Caco-2 (cell line): ENCODE measurements at regions not wholly inside any gene's neighbourhood (a gene's known extent, or its start where the extent isn't known, plus 50 kb on each side); places are given as distances from the start of the nearest gene placed in this dataset.
"Not testable (repeated sequence)": the region's sequence is repeated elsewhere in the genome, so short reads cannot be mapped to it uniquely, and the experiment has no call there.

Experiments used
- BruUV-seq: library from RNA; stranded (reverse); fragments of 400-500 nt; replicated peaks from 2 replicates; lab custom pipeline; 2021; lab: Mats Ljungman, UMichigan
- CTCF ChIA-PET: fragments of 300-600 bp; sonication (Branson Sonifier 250); formaldehyde crosslinking; loops from one replicate; lab custom pipeline; 2022; ENCODE audit warnings: antibody characterized with exemption; lab: Charles Lee
- POLR2A ChIA-PET: fragments of 300-600 bp; sonication (Branson Sonifier 250); formaldehyde crosslinking; loops from one replicate; lab custom pipeline; 2022; ENCODE audit warnings: antibody characterized with exemption; lab: Charles Lee
- DNase-seq, 2 experiments: peaks; one replicate each; pipeline versions ENCODE4 v3.0.0 to v3.0.0-alpha.2; 2020 to 2022
- H3K27me3 ChIP-seq: replicated peaks from 2 replicates; pipeline ENCODE4 v1.6.0; 2011; ENCODE audit warnings: low read length; ENCODE audit not compliant: control insufficient read depth, insufficient read depth
- H3K36me3 ChIP-seq: 2 replicates; pipeline ENCODE4 v1.5.1; 2011; ENCODE audit warnings: low read length; ENCODE audit not compliant: control insufficient read depth, insufficient read depth
- H3K4me1 ChIP-seq: fragments of 250-450 bp; sonication (Bioruptor Pico); 2 replicates; pipeline ENCODE4 v1.5.1; 2020; ENCODE audit warnings: mild to moderate bottlenecking
- H3K4me3 ChIP-seq: 2 replicates; pipeline ENCODE4 v1.5.1; 2011; ENCODE audit warnings: low read depth, mild to moderate bottlenecking, control low read depth, low read length
- H3K9me3 ChIP-seq: fragments of 250-450 bp; sonication (Bioruptor Pico); 2 replicates; pipeline ENCODE4 v1.5.1; 2020; ENCODE audit warnings: mild to moderate bottlenecking, moderate library complexity
- H3K27ac Mint-ChIP-seq: one replicate; pipeline ENCODE4 v1.8.0; 2022; ENCODE audit warnings: mixed read lengths; ENCODE audit not compliant: unreplicated experiment
- H3K27me3 Mint-ChIP-seq: one replicate; pipeline ENCODE4 v1.8.0; 2022; ENCODE audit warnings: mixed read lengths; ENCODE audit not compliant: insufficient read depth, unreplicated experiment
- H3K36me3 Mint-ChIP-seq: one replicate; pipeline ENCODE4 v1.8.0; 2022; ENCODE audit warnings: mild to moderate bottlenecking, mixed read lengths; ENCODE audit not compliant: insufficient read depth, unreplicated experiment
- H3K4me1 Mint-ChIP-seq: one replicate; pipeline ENCODE4 v1.8.0; 2022; ENCODE audit warnings: low read depth, mixed read lengths; ENCODE audit not compliant: unreplicated experiment
- H3K4me3 Mint-ChIP-seq: one replicate; pipeline ENCODE4 v1.8.0; 2022; ENCODE audit warnings: mild to moderate bottlenecking, moderate library complexity, mixed read lengths; ENCODE audit not compliant: unreplicated experiment
- H3K9me3 Mint-ChIP-seq: one replicate; pipeline ENCODE4 v1.8.0; 2022; ENCODE audit warnings: mixed read lengths; ENCODE audit not compliant: unreplicated experiment
- CTCF ChIP-seq, 2 experiments: fragments of 200-600 bp in 1 of 2; IDR thresholded peaks; 1 replicate in 1 of 2; 2 replicates in 1 of 2; pipeline versions ENCODE4 v1.5.1 to v1.8.0; 2011 to 2022; ENCODE audit warnings: antibody characterized with exemption in 1 of 2, control low read depth in 1 of 2, inconsistent platforms in 1 of 2, low read depth in 1 of 2, low read length in 1 of 2, mild to moderate bottlenecking in 1 of 2, moderate library complexity in 1 of 2; ENCODE audit not compliant: insufficient read depth in 1 of 2, severe bottlenecking in 1 of 2, unreplicated experiment in 1 of 2
- intact Hi-C: fragments of 100-400 bp; cut with micrococcal nuclease; formaldehyde crosslinking; loops from one replicate; pipeline ENCODE4 v1.10.0; 2022; ENCODE audit not compliant: unreplicated experiment

- H3K4me3 Mint-ChIP-seq, result no peak overlapping the region
- H3K36me3 ChIP-seq, result no peaks in the 10 kb centered on the region
- H3K9me3 ChIP-seq, result no peaks in the 10 kb centered on the region
- TF ChIP-seq CTCF (IDR thresholded peaks at IDR 0.05; ENCODE audit: insufficient read depth in 1 of 2, low read depth in 1 of 2, low read length in 1 of 2, severe bottlenecking in 1 of 2, unreplicated experiment in 1 of 2), result no peak
- no peak for DNase-seq
- no peak overlapping the region for H3K27ac Mint-ChIP-seq
- no peak overlapping the region for H3K4me3 ChIP-seq
- H3K4me1 Mint-ChIP-seq, result no peaks in the 10 kb centered on the region
- no peaks in the 10 kb centered on the region for H3K4me1 ChIP-seq
- POLR2A ChIA-PET, result no interaction called here
- CTCF ChIA-PET, result no interaction called here
- H3K36me3 Mint-ChIP-seq, result no peaks in the 10 kb centered on the region
- H3K27me3 Mint-ChIP-seq, result peaks cover 4% of the 10 kb centered on the region
- no peaks in the 10 kb centered on the region for H3K27me3 ChIP-seq
- intact Hi-C loops, result no loop called here
- H3K9me3 Mint-ChIP-seq, result no peaks in the 10 kb centered on the region
- BruUV-seq, result no TSS peak
These were observed 108.8 kb upstream of the HEY2 start for GRCh38 chr6:125640441-125641150.

- H3K27ac Mint-ChIP-seq, CTCF ChIA-PET, POLR2A ChIA-PET: not testable (repeated sequence)
These were observed 105.3 kb upstream of the HEY2 start for GRCh38 chr6:125643967-125644661.

GRCh38 chr6:125647391-125647790 is 102.0 kb upstream of the HEY2 start:
- Histone ChIP-seq H3K4me1 (no peaks in the 10 kb centered on the region), H3K36me3 (no peaks in the 10 kb centered on the region), H3K4me3 (no peak overlapping the region), H3K9me3 (no peaks in the 10 kb centered on the region), H3K27me3 (no peaks in the 10 kb centered on the region)
- Mint-ChIP-seq H3K4me3 (no peak overlapping the region), H3K9me3 (no peaks in the 10 kb centered on the region), H3K4me1 (no peaks in the 10 kb centered on the region), H3K27me3 (peaks cover 6% of the 10 kb centered on the region), H3K36me3 (no peaks in the 10 kb centered on the region), H3K27ac (no peak overlapping the region)
- no TSS peak for BruUV-seq
- ChIA-PET POLR2A (no interaction called here), CTCF (no interaction called here)
- TF ChIP-seq CTCF (IDR thresholded peaks at IDR 0.05; ENCODE audit: insufficient read depth in 1 of 2, low read depth in 1 of 2, low read length in 1 of 2, severe bottlenecking in 1 of 2, unreplicated experiment in 1 of 2), result no peak
- intact Hi-C loops, result no loop called here
- DNase-seq, result no peak

More at GRCh38 chr6:125643967-125644661, 105.3 kb upstream of the HEY2 start:
- H3K27me3 ChIP-seq, H3K4me1 Mint-ChIP-seq, H3K36me3 ChIP-seq, H3K4me3 ChIP-seq, H3K4me3 Mint-ChIP-seq, H3K36me3 Mint-ChIP-seq, H3K9me3 ChIP-seq, H3K4me1 ChIP-seq, H3K27me3 Mint-ChIP-seq, intact Hi-C loops, DNase-seq, BruUV-seq, H3K9me3 Mint-ChIP-seq: not testable (repeated sequence)

- H3K27ac Mint-ChIP-seq, H3K36me3 ChIP-seq, H3K27me3 Mint-ChIP-seq, intact Hi-C loops, H3K4me3 Mint-ChIP-seq, H3K9me3 ChIP-seq, H3K27me3 ChIP-seq, H3K4me1 ChIP-seq, DNase-seq, H3K4me3 ChIP-seq, POLR2A ChIA-PET, H3K9me3 Mint-ChIP-seq, H3K4me1 Mint-ChIP-seq, BruUV-seq, H3K36me3 Mint-ChIP-seq, CTCF ChIA-PET: not testable (repeated sequence)
These were observed 95.7 kb upstream of the HEY2 start for GRCh38 chr6:125653752-125654151.
